ENCODE measurements at regions not wholly inside any gene's neighbourhood (a gene's known extent, or its start where the extent isn't known, plus 50 kb on each side); places are given as distances from the start of the nearest gene placed in this dataset.

DNA sequence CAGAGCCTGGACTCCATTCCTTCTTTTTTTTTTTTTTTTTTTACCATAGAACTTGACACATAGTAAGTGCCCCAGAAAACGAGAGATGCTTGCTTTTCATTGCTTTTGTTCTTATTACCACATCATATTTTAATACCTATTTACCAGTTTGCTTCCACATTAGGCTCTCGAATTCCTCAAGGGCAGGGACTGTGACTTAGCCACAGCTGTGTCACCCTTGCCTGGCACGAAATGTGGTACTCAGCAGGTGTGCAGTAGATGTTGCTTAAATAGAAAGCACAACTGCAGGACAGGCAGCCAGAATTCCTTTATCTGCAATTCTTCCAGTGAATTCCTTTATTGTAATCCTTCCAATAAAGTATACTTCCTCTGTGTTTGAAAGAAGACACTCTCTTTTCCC, 393.0 kb downstream of the HAPSTR1 start:
- no peak for DNase-seq

DNA sequence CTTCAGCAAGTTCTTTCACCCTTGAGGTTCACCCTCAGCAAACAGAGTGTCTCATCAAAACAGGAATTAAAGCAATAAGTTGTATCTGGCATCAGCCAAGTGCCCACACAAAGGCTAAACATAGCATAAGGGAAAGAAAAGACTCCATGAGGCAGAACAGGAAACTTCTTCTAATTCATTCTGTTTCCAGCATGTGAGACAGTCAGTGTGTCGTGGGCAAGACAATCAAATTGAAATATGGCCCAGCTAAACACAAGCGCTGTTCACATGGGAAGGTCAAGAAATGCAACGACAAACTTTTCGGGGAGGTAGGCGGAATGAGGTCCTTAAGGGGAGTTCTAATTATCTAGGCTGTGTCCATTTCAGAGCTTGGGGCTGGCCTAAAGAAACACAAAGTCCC, 393.4 kb downstream of the HAPSTR1 start:
- DNase-seq = no peak

GRCh38 chr16:9489835-9490467, 398.5 kb downstream of the HAPSTR1 start:
- no peak for DNase-seq

DNA sequence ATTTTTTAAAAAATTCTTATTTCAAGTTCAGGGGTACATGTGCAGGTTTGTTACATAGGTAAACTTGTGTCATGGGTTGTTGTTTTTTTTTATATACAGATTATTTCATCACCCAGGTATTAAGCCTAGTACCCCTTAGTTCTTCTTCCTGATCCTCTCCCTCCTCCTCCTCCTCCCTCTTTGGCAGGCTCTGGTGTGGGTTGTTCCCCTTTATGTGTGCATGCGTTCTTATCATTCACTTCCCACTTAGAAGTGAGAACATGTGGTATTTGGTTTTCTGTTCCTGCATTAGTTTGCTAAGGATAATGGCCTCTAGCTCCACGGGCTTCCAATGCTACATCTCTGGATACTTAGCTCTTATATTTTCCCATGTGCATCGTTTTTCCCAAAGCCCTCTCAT, 404.4 kb downstream of the HAPSTR1 start:
- DNase-seq = no peak

DNA sequence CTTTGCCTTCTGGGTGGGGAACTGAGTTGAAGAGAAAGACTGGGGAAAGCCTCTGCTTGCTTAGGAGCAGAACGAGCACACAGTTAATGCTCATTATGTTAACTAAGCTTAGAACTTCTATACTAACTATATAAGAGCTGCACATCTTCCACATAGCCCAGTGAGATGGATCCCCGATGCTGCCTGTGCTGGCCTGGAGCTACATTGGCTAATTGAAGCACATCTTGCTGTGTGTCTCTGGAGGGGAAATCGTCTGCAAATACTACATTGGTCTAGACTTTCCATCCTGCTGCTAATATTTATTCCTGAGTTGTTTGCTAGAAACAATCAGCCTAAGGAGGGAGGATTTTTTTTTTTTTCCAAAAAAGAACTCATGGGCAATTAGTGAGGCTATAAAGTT, 406.3 kb downstream of the HAPSTR1 start:
- no peak for DNase-seq

- no peak for DNase-seq
Measured at GRCh38 chr16:9499941-9500593, 408.6 kb downstream of the HAPSTR1 start.

GRCh38 chr16:9500872-9501271, 409.4 kb downstream of the HAPSTR1 start:
- DNase-seq = no peak

GRCh38 chr16:9503251-9503984, 412.0 kb downstream of the HAPSTR1 start:
- no peak for DNase-seq

GRCh38 chr16:9508328-9508936, 417.0 kb downstream of the HAPSTR1 start:
- DNase-seq = no peak

DNA sequence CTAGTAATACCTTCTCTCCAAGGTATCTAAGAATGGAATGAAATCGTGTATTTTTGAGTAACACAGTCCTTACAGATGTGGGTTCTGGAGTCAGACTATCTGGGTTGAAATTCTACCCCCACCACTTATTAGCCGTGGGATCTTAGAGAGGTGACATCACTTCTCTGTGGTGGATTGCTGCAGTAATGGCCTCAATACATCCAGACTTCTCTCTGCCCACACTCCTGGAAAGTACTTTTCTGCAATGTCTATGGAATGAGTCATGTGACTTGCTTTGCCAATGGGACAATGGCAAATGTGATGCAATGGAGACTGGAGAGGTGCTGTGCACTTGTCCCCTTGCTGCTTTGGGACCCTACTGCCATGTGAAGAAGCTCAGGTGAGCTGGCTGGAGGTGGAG, 418.2 kb downstream of the HAPSTR1 start:
- no peak for DNase-seq

- DNase-seq = no peak
Measured at GRCh38 chr16:9511389-9511788, 419.9 kb downstream of the HAPSTR1 start.

GRCh38 chr16:9516444-9516843, 425.0 kb downstream of the HAPSTR1 start:
- DNase-seq = no peak

DNA sequence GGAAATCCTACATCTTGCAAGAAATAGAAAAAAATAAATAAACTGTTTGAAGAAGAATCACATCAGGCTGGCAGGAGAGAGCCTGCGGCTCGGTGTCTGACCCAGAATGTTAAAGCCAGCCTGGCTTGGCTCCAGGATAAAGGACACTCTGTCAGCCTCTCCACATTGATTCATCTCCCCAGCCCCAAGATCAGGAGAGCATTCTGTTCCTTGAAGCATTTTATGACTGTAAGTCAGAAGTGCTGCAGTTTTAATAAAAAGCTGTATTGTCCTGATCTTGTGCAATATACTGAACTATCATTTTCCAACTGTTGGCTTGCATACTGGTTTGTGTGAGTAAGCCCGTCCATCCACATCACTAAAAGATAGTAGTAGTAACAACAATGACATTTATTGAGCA, 426.6 kb downstream of the HAPSTR1 start:
- no peak for DNase-seq

DNA sequence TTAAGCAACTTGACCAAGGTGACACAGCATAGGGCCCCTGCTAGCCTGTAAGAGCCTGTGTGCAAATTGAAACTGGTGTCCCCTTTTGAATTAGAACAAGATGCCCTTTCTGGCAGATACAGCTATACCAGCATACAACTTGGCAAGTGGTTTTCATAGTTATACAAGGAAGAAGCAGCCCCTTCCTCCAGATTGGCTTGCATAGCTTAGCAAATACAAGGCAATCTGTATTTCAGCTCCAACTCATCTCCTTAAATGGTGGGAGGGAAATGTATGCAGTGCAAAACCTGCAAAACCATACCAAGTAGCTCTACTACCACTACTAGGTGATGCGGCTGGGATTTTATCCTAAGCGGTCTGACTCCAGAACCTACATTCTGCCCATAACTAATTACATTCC, 427.1 kb downstream of the HAPSTR1 start:
- no peak for DNase-seq

GRCh38 chr16:9521749-9522370, 430.4 kb downstream of the HAPSTR1 start:
- DNase-seq = no peak

GRCh38 chr16:9522614-9523013, 431.2 kb downstream of the HAPSTR1 start:
- no peak for DNase-seq

DNA sequence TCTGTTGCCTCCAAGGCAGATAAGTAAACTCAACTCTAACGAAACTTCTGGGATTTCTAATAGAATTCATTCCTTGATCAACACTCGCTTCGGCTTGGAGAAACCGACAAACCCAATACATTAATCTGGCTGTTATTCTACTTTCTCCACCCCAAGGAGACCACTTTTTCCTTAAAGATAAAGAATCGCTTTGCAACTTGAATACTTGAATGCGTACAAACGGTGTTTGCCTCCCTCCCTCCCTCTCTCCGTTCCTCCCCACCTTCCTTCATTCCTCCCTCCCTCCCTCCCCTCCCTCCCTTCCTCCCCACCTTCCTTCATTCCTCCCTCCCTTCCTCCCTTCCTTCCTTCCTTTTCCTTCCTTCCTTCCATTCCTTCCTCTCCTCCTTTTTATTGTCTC, 432.6 kb downstream of the HAPSTR1 start:
- DNase-seq = no peak

- no peak for DNase-seq
Measured at GRCh38 chr16:9525037-9525436, 433.6 kb downstream of the HAPSTR1 start.

GRCh38 chr16:9526791-9527190, 435.3 kb downstream of the HAPSTR1 start:
- no peak for DNase-seq

GRCh38 chr16:9527976-9528375, 436.5 kb downstream of the HAPSTR1 start:
- no peak for DNase-seq

DNA sequence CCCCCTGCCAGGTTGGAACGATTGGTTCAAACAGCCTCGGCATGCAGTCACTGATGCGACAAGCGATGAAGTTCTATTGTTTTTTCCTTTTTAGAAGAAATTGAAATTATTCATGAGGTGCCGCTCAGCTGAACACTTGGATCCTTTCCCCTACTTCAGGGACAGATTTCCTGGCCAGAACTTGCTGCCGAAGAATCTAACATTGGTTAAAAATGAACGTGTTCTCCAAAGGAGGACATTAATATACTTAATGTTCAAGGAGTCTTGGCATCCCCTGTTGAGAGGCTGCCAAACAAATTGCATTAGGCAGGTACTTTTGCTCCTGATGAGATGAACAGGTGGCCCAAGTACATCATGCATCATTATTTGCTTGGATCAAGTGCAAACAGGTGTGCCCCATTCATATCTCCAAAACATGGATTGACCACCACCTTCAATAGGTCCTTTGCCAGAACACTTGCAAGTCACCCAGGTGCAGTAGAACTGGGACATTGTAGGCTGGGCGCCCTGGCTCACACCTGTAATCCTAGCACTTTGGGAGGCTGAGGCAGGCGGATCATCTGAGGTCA, 437.2 kb downstream of the HAPSTR1 start:
- DNase-seq = no peak

DNA sequence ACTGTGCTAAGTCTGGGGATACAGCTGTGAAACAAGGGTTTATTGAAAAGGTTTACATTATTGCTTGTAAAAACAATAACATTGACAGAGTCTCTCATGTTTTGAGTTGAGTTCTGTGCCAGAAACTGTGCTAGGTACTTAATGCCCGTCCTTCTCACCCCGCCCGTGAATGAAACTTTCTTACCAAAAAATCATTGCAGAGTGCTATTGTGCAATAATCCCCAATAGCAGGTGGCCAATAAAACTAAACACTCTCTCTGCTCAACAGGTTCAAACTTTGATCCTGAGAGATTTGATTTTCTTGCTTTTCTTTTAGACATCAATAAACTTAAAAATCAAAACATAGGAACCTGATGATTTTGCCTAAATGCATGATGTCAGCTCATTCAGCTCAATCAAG, 441.6 kb downstream of the HAPSTR1 start:
- DNase-seq = no peak

DNA sequence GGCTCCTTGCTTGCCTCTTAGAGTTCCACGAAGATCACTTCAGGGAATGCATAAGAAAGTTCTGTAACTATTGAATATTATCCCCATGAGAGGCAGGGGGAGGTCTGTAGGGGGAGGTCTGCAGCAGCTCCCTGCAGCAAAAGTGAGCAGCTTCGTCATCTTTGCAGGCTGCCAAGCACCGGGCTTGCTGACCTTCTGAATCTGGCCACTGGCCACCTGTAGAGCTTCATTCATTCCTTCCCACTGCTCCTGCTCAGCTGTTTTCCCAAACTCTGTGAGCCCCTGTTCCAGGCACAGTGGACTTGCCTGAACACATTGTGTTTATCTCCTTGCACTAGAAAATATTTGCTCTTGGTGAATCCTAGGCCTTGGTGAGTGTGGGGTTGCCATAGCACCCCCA, 443.3 kb downstream of the HAPSTR1 start:
- no peak for DNase-seq
